Glutamatergic neuron (in vitro differentiated cells): ENCODE measurements at regions not wholly inside any gene's neighbourhood (a gene's known extent, or its start where the extent isn't known, plus 50 kb on each side); places are given as distances from the start of the nearest gene placed in this dataset.

Experiments used
- DNase-seq: peaks from one replicate; pipeline ENCODE4 v3.0.0; 2022
- H3K27ac Mint-ChIP-seq: one replicate; pipeline ENCODE4 v1.8.0; 2020; ENCODE audit warnings: mild to moderate bottlenecking, mixed read lengths, inconsistent platforms; ENCODE audit not compliant: unreplicated experiment
- H3K27me3 Mint-ChIP-seq: one replicate; pipeline ENCODE4 v1.8.0; 2020; ENCODE audit warnings: mild to moderate bottlenecking, moderate library complexity, mixed read lengths, inconsistent platforms; ENCODE audit not compliant: unreplicated experiment
- H3K36me3 Mint-ChIP-seq: one replicate; pipeline ENCODE4 v1.8.0; 2020; ENCODE audit warnings: mild to moderate bottlenecking, mixed read lengths, inconsistent platforms; ENCODE audit not compliant: unreplicated experiment
- H3K4me1 Mint-ChIP-seq: one replicate; pipeline ENCODE4 v1.8.0; 2020; ENCODE audit warnings: mild to moderate bottlenecking, low read depth, mixed read lengths, inconsistent platforms; ENCODE audit not compliant: unreplicated experiment
- H3K4me3 Mint-ChIP-seq: one replicate; pipeline ENCODE4 v1.8.0; 2020; ENCODE audit warnings: mild to moderate bottlenecking, mixed read lengths, inconsistent platforms; ENCODE audit not compliant: unreplicated experiment
- H3K9me3 Mint-ChIP-seq: one replicate; pipeline ENCODE4 v1.8.0; 2020; ENCODE audit warnings: mild to moderate bottlenecking, moderate library complexity, mixed read lengths, inconsistent platforms; ENCODE audit not compliant: unreplicated experiment
- TF ChIP-seq, protein P1 (sequence below): fragments of 200-600 bp; sonication (generic); IDR thresholded peaks from one replicate; pipeline ENCODE4 v1.5.0; 2021; ENCODE audit not compliant: partially characterized antibody, unreplicated experiment

DNA sequence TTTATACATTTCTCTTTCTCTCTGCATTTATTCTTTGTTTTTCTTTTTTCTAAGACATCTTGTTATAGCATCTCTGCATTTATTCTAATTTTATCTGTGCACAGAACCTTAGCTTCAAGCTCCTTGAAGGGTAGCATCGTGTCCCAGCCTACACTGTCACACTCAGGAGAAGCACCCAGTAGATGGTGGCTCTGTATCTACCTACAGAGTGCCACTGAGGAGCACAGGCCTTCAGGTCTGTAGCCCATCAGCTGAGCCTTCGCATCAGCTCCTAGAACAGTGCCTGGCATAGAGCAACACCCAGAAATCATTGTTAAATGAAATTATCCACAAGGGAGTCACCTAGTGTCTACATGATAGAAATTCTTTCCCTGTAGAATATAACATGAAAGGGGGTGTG lies 203.0 kb upstream of the KLF14 start:
- no peak for DNase-seq
- peak overlapping the region; percentile 42 for H3K27ac Mint-ChIP-seq
- H3K4me1 Mint-ChIP-seq: peaks cover 17% of the 10 kb centered on the region

DNA sequence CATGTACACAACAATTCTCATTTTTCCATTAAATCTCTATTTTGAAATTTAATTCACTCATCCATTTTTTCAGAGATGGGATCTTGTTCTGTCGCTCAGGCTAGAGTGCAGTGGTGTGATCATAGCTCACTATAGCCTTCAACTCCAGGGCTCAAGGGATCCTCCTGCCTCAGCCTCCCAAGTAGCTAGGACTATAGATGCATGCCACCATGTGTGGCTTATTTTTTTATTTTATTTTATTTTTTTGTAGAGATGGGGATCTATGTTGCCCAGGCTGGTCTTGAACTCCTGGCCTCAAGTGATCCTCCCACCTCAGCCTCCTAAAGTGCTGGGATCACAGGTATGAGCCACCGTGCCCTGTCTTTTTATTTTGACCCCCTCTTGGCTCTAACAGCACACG lies 203.8 kb upstream of the KLF14 start:
- H3K4me3 Mint-ChIP-seq: no peak overlapping the region

More for the DNA sequence above, 203.0 kb upstream of the KLF14 start:
- no peaks in the 10 kb centered on the region for H3K36me3 Mint-ChIP-seq
- H3K9me3 Mint-ChIP-seq: no peaks in the 10 kb centered on the region
- TF ChIP-seq, protein P1, sequence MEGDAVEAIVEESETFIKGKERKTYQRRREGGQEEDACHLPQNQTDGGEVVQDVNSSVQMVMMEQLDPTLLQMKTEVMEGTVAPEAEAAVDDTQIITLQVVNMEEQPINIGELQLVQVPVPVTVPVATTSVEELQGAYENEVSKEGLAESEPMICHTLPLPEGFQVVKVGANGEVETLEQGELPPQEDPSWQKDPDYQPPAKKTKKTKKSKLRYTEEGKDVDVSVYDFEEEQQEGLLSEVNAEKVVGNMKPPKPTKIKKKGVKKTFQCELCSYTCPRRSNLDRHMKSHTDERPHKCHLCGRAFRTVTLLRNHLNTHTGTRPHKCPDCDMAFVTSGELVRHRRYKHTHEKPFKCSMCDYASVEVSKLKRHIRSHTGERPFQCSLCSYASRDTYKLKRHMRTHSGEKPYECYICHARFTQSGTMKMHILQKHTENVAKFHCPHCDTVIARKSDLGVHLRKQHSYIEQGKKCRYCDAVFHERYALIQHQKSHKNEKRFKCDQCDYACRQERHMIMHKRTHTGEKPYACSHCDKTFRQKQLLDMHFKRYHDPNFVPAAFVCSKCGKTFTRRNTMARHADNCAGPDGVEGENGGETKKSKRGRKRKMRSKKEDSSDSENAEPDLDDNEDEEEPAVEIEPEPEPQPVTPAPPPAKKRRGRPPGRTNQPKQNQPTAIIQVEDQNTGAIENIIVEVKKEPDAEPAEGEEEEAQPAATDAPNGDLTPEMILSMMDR: no peak
- no peak overlapping the region for H3K4me3 Mint-ChIP-seq
- H3K27me3 Mint-ChIP-seq: peaks cover 3% of the 10 kb centered on the region

DNA sequence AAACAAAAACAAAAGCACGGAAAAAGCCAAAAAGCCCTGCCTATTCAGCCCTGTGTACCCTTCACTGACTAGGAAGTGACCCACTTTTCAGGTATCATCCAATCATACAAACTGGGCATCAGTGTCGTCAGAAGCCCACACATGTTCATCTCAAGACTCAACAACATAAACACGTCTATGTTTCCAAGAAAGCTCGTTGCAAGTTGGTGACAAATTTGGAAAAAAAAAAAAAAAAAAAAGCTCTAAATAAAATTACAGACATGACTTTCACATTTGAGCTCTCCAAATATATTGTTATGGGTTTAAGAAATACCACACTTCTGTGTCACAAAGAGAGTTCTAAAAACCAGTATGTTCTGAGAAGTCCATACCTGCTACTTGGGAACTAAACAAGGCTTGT lies 204.7 kb upstream of the KLF14 start:
- H3K27ac Mint-ChIP-seq: no peak overlapping the region
- no peaks in the 10 kb centered on the region for H3K36me3 Mint-ChIP-seq
- H3K9me3 Mint-ChIP-seq: peaks cover 2% of the 10 kb centered on the region
- peaks cover 3% of the 10 kb centered on the region for H3K27me3 Mint-ChIP-seq
- TF ChIP-seq, protein P1: no peak
- DNase-seq: no peak
- no peak overlapping the region for H3K4me3 Mint-ChIP-seq
- H3K4me1 Mint-ChIP-seq: peaks cover 20% of the 10 kb centered on the region

More for the DNA sequence above, 203.8 kb upstream of the KLF14 start:
- DNase-seq: no peak
- H3K9me3 Mint-ChIP-seq: peaks cover 2% of the 10 kb centered on the region
- H3K36me3 Mint-ChIP-seq: no peaks in the 10 kb centered on the region
- H3K27me3 Mint-ChIP-seq: peaks cover 3% of the 10 kb centered on the region
- TF ChIP-seq, protein P1: no peak
- H3K4me1 Mint-ChIP-seq: peaks cover 17% of the 10 kb centered on the region
- no peak overlapping the region for H3K27ac Mint-ChIP-seq

DNA sequence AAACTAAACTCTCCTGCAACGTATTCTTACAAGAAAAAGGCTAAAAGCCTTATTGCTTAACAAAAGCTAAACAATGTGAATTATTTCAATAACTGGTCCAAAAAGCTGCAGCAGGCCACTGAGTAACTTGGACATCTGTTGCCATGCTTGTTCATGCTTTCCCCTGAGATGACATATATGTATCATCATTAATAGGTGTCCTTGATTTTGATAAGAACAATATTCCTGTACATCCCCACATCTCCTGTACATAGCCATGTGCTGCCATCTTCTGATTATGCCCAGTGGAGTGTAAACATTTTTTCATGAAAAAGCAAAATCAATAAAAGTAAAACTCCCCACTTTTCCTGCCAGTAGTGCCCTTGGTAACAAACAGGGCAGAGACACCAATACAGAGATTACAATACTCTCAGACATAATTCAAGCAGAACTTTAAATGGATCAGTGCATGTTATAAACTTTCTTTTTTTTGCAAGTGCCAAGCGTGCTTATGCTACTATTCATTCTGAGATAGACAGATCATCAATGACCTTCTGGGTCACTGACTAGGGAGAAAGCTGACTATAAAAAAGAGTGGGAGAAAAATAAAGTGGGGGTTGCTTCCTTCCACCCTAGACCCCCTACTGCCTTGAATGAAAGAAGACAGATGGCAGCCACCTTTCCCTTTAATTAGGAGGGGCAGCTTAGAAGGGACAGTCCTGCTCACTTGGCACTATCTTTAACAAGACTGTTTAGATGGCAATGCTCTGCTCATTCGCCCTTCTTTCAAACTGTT lies 205.5 kb upstream of the KLF14 start:
- H3K4me1 Mint-ChIP-seq: peaks cover 21% of the 10 kb centered on the region
- H3K36me3 Mint-ChIP-seq: no peaks in the 10 kb centered on the region
- H3K4me3 Mint-ChIP-seq: peak overlapping the region; percentile 7
- DNase-seq: no peak
- TF ChIP-seq, protein P1: no peak
- peaks cover 2% of the 10 kb centered on the region for H3K9me3 Mint-ChIP-seq
- no peak overlapping the region for H3K27ac Mint-ChIP-seq
- no peaks in the 10 kb centered on the region for H3K27me3 Mint-ChIP-seq

DNA sequence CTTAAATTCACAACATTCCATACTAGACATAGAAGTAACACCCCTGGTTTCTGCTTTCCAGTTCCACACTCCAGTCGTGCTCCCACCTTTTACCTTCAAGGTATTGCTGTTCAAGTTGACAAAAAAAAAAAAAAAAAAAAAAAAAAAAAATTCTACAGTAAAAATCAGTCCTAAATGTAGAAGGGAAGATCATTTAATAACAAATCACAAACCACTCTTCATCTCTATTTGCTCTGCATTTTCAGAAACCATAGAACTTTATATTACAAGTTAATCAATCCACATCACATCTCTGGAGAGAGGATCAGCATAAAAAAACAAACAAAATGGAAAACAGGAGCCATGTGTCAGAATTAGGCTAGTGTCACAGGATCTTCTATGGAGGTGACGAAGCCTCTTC lies 206.3 kb upstream of the KLF14 start:
- Mint-ChIP-seq H3K36me3 (no peaks in the 10 kb centered on the region), H3K27ac (no peak overlapping the region), H3K27me3 (no peaks in the 10 kb centered on the region), H3K9me3 (peaks cover 2% of the 10 kb centered on the region), H3K4me3 (peak overlapping the region; percentile 44), H3K4me1 (peaks cover 21% of the 10 kb centered on the region)
- TF ChIP-seq, protein P1: no peak
- no peak for DNase-seq
